ENCODE measurements at regions not wholly inside any gene's neighbourhood (a gene's known extent, or its start where the extent isn't known, plus 50 kb on each side); places are given as distances from the start of the nearest gene placed in this dataset.

DNA sequence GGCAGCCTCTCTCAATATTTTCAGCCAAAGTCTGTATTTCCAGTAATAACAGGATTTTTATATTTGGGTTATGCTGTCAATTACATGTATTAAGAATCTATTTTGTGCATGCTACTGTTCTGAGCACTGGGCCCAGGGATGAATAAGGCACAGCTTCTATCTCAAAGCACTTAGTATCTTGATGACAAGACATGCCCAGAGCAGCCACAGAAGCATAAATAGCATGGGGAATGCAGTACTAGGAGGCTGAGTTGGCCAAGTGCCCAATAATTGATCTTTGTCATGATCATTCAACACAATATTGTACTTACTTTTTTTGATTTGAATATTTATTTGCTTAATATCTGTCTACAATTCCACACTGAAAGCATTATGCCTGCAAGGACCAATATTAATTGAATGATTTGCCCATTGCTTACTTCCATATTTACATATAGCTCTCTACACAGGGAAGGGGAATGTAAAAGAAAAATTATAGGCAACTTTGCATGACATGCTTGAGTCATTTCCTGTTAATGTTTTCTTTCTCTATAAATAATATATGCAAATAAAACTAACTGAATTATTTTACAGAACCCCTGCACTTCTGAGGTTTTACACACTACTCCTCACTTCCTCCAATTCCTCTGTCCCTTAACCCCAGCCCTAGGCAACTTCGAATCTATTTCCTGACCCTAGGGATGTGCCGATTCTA lies 298.9 kb upstream of the BMP2 start:
- TF ChIP-seq CHD2 (IDR thresholded peaks at IDR 0.05; ENCODE audit: low read length, partially characterized antibody) = no peak
- TF ChIP-seq, protein P1, sequence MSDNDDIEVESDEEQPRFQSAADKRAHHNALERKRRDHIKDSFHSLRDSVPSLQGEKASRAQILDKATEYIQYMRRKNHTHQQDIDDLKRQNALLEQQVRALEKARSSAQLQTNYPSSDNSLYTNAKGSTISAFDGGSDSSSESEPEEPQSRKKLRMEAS (IDR thresholded peaks at IDR 0.05; ENCODE audit: low read depth) = no peak
- TF ChIP-seq, protein P2, sequence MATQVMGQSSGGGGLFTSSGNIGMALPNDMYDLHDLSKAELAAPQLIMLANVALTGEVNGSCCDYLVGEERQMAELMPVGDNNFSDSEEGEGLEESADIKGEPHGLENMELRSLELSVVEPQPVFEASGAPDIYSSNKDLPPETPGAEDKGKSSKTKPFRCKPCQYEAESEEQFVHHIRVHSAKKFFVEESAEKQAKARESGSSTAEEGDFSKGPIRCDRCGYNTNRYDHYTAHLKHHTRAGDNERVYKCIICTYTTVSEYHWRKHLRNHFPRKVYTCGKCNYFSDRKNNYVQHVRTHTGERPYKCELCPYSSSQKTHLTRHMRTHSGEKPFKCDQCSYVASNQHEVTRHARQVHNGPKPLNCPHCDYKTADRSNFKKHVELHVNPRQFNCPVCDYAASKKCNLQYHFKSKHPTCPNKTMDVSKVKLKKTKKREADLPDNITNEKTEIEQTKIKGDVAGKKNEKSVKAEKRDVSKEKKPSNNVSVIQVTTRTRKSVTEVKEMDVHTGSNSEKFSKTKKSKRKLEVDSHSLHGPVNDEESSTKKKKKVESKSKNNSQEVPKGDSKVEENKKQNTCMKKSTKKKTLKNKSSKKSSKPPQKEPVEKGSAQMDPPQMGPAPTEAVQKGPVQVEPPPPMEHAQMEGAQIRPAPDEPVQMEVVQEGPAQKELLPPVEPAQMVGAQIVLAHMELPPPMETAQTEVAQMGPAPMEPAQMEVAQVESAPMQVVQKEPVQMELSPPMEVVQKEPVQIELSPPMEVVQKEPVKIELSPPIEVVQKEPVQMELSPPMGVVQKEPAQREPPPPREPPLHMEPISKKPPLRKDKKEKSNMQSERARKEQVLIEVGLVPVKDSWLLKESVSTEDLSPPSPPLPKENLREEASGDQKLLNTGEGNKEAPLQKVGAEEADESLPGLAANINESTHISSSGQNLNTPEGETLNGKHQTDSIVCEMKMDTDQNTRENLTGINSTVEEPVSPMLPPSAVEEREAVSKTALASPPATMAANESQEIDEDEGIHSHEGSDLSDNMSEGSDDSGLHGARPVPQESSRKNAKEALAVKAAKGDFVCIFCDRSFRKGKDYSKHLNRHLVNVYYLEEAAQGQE (IDR thresholded peaks at IDR 0.05; ENCODE audit: low read depth, low read length) = no peak
- no peak for TF ChIP-seq SIN3A (IDR thresholded peaks at IDR 0.05; ENCODE audit: borderline replicate concordance, low read depth, low read length)
- TF ChIP-seq FOXJ3 (CRISPR knock-in tag; IDR thresholded peaks at IDR 0.05) = no peak
- no peak for TF ChIP-seq YY1 (IDR thresholded peaks at IDR 0.05; ENCODE audit: low read depth)
- TF ChIP-seq, protein P3, sequence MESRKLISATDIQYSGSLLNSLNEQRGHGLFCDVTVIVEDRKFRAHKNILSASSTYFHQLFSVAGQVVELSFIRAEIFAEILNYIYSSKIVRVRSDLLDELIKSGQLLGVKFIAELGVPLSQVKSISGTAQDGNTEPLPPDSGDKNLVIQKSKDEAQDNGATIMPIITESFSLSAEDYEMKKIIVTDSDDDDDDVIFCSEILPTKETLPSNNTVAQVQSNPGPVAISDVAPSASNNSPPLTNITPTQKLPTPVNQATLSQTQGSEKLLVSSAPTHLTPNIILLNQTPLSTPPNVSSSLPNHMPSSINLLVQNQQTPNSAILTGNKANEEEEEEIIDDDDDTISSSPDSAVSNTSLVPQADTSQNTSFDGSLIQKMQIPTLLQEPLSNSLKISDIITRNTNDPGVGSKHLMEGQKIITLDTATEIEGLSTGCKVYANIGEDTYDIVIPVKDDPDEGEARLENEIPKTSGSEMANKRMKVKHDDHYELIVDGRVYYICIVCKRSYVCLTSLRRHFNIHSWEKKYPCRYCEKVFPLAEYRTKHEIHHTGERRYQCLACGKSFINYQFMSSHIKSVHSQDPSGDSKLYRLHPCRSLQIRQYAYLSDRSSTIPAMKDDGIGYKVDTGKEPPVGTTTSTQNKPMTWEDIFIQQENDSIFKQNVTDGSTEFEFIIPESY (IDR thresholded peaks at IDR 0.05; ENCODE audit: borderline replicate concordance, low read depth) = no peak
- TF ChIP-seq, protein P4, sequence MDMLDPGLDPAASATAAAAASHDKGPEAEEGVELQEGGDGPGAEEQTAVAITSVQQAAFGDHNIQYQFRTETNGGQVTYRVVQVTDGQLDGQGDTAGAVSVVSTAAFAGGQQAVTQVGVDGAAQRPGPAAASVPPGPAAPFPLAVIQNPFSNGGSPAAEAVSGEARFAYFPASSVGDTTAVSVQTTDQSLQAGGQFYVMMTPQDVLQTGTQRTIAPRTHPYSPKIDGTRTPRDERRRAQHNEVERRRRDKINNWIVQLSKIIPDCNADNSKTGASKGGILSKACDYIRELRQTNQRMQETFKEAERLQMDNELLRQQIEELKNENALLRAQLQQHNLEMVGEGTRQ (IDR thresholded peaks at IDR 0.05; ENCODE audit: borderline replicate concordance, low read depth, low read length) = no peak
- no peak for TF ChIP-seq RAD21 (IDR thresholded peaks at IDR 0.05; ENCODE audit: low read length)
- TF ChIP-seq TAF1 (IDR thresholded peaks at IDR 0.05; ENCODE audit: borderline replicate concordance, low read depth, low read length) = no peak
- H3K9me2 ChIP-seq = no peaks in the 10 kb centered on the region
- H4K20me1 ChIP-seq (ENCODE audit: insufficient read depth) = no peaks in the 10 kb centered on the region
- H2AFZ ChIP-seq (ENCODE audit: low read depth) = no peak overlapping the region
- ChIA-PET POLR2A (no interaction called here), CTCF (no interaction called here)
- no peaks in the 10 kb centered on the region for H3K9me3 ChIP-seq
- H3K4me1 ChIP-seq (ENCODE audit: control insufficient read depth in 1 of 2, insufficient read depth in 2 of 2, low read depth in 1 of 2, low read length in 1 of 2) = no peaks in the 10 kb centered on the region
- no peaks in the 10 kb centered on the region for H3F3A ChIP-seq (replicated peaks; ENCODE audit: insufficient read depth)
- H3K36me3 ChIP-seq (replicated peaks in 1 of 2; ENCODE audit: control insufficient read depth in 1 of 2, insufficient read depth in 2 of 2, low read length in 1 of 2) = no peaks in the 10 kb centered on the region
- no peak overlapping the region for H3K4me3 ChIP-seq (ENCODE audit: low read depth in 2 of 2, low read length in 1 of 2)
- no peaks in the 10 kb centered on the region for H3K27me3 ChIP-seq (ENCODE audit: insufficient read depth)
- H3K4me2 ChIP-seq = no peak overlapping the region
- WGBS (ENCODE audit: low lambda C conversion rate) = 7% methylated on average over 2 of the region's 2 CpGs
- H3K27ac ChIP-seq (ENCODE audit: low read depth in 2 of 2, low read length in 1 of 2) = no peak overlapping the region
- H3K79me2 ChIP-seq (ENCODE audit: insufficient read depth) = no peaks in the 10 kb centered on the region
- no peak for DNase-seq
- no peak overlapping the region for H3K9ac ChIP-seq

Data from SK-N-SH (cell line).